ENCODE measurements at regions not wholly inside any gene's neighbourhood (a gene's known extent, or its start where the extent isn't known, plus 50 kb on each side); places are given as distances from the start of the nearest gene placed in this dataset.
A peak's percentile ranks its signal among the peaks of the same experiment; 100 is the strongest.

DNA sequence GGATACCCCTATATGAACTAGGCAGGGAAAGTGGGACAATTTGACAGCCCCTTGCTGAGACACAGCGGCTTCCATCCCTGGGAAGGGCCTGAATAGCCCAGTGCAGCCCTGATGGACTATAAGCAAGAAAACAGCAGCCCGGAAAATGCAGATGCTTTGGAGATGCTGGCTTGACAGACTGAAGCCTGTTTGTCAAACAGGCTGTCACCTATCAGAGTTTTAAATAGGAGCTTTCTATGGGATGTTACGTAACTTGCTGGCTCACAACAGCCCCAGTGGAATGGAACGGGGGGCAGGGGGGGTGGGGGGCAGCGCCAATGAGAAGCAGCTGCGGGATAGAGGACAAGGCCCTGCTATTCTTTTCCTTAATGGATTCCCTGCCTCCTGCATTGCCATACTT is 91.9 kb upstream of the NTM start:
- Histone ChIP-seq H3K27me3 (ENCODE audit: control insufficient read depth in 3 of 3, insufficient read depth in 3 of 3, low read length in 2 of 3) (peaks cover 0 to 3% (median 0%) of the 10 kb centered on the region in 3 donors), H3K9ac (ENCODE audit: insufficient read depth in 1 of 2, low read length in 2 of 2) (no peak overlapping the region), H3K9me3 (ENCODE audit: control insufficient read depth in 4 of 4, insufficient read depth in 3 of 4, low read length in 3 of 4) (peaks cover 0 to 5% (median 0%) of the 10 kb centered on the region in 4 donors), H3K36me3 (ENCODE audit: control insufficient read depth in 4 of 4, insufficient read depth in 4 of 4, low read length in 4 of 4) (no peaks in the 10 kb centered on the region), H3K4me1 (ENCODE audit: control insufficient read depth in 5 of 5, insufficient read depth in 5 of 5, low read length in 5 of 5) (peaks cover 0 to 5% (median 0%) of the 10 kb centered on the region in 5 donors), H3K27ac (ENCODE audit: low read depth in 1 of 2, low read length in 1 of 2) (no peak overlapping the region), H3K4me3 (no peak overlapping the region)
- ATAC-seq (ENCODE audit: insufficient read depth, low FRiP score) (no peak), DNase-seq (peak in 1 of 3 donors; percentile 2)
- TF ChIP-seq, protein P1, sequence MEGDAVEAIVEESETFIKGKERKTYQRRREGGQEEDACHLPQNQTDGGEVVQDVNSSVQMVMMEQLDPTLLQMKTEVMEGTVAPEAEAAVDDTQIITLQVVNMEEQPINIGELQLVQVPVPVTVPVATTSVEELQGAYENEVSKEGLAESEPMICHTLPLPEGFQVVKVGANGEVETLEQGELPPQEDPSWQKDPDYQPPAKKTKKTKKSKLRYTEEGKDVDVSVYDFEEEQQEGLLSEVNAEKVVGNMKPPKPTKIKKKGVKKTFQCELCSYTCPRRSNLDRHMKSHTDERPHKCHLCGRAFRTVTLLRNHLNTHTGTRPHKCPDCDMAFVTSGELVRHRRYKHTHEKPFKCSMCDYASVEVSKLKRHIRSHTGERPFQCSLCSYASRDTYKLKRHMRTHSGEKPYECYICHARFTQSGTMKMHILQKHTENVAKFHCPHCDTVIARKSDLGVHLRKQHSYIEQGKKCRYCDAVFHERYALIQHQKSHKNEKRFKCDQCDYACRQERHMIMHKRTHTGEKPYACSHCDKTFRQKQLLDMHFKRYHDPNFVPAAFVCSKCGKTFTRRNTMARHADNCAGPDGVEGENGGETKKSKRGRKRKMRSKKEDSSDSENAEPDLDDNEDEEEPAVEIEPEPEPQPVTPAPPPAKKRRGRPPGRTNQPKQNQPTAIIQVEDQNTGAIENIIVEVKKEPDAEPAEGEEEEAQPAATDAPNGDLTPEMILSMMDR (IDR thresholded peaks at IDR 0.05; ENCODE audit: control extremely low read depth, extremely low read depth) = no peak
- WGBS, 2 donors = 65 to 81% methylated on average over 6 of the region's 6 CpGs

DNA sequence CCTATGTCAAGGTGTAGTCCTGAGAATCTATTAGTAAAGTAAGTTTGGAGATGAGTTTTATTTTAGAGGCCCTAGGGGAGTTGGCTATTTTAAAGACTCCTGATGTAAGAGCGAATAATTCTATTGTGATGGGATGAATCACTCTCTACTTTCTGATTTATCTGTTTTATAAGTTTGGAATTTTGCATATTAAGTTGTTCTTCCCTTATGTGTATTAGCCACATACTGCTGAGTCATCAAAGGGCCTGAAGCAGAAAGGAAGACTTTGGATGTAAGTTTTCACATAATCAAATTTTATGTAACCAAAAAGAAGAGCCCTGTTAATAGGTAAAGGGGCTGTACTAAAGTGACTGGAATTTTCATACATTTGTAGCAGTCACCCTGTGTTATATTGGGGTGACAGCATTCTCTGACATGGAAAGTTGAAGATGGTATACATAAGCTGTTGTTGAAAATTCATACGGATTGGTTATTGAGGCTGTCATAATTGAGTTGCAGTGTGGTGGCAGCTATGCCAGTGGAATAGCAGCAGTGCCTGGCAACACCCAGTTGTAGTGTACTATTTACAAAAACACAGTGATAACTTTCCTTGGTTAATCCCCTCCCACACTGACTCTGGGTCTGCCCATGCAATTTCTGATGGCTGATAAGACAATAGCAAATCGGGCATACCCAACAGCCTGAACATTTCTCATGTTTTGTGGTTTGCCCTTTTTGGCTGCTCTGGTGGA is 90.6 kb upstream of the NTM start:
- peaks cover 0 to 3% (median 0%) of the 10 kb centered on the region in 3 donors for H3K27me3 ChIP-seq (ENCODE audit: control insufficient read depth in 3 of 3, insufficient read depth in 3 of 3, low read length in 2 of 3)
- DNase-seq (no peak), ATAC-seq (ENCODE audit: insufficient read depth, low FRiP score) (no peak)
- no peaks in the 10 kb centered on the region for H3K4me1 ChIP-seq (ENCODE audit: control insufficient read depth in 5 of 5, insufficient read depth in 5 of 5, low read length in 5 of 5)
- H3K9me3 ChIP-seq (ENCODE audit: control insufficient read depth in 4 of 4, insufficient read depth in 3 of 4, low read length in 3 of 4) = peaks cover 0 to 5% (median 0%) of the 10 kb centered on the region in 4 donors
- WGBS, 2 donors = 87 to 92% methylated on average over 3 of the region's 3 CpGs
- H3K9ac ChIP-seq (ENCODE audit: insufficient read depth in 1 of 2, low read length in 2 of 2) = no peak overlapping the region
- TF ChIP-seq, protein P1 (IDR thresholded peaks at IDR 0.05; ENCODE audit: control extremely low read depth, extremely low read depth) = no peak
- H3K36me3 ChIP-seq (ENCODE audit: control insufficient read depth in 4 of 4, insufficient read depth in 4 of 4, low read length in 4 of 4) = no peaks in the 10 kb centered on the region
- H3K4me3 ChIP-seq = no peak overlapping the region
- H3K27ac ChIP-seq (ENCODE audit: low read depth in 1 of 2, low read length in 1 of 2) = no peak overlapping the region

DNA sequence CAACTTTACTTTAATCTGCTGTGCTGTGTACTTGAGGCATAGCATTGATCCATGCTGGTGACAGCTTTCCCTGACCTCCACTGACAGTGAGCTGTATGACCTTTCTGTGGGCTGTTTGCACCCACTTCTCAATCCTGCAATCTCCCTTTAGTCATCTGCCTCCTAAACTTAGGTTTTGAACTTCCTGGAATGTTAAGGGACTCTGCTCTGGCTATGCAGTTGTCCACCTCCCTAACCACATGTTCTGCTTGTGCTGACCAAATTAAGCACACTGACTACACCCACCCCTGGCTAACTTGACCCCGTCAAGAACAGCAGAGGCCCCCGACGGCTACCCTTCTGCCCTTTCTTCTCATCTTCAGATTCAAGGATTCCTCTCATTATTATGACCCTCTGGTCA is 89.1 kb upstream of the NTM start:
- TF ChIP-seq, protein P1 (IDR thresholded peaks at IDR 0.05; ENCODE audit: control extremely low read depth, extremely low read depth) = no peak
- H3K9ac ChIP-seq (ENCODE audit: insufficient read depth in 1 of 2, low read length in 2 of 2) = no peak overlapping the region
- H3K4me3 ChIP-seq = no peak overlapping the region
- no peaks in the 10 kb centered on the region for H3K4me1 ChIP-seq (ENCODE audit: control insufficient read depth in 5 of 5, insufficient read depth in 5 of 5, low read length in 5 of 5)
- H3K27ac ChIP-seq (ENCODE audit: low read depth in 1 of 2, low read length in 1 of 2) = no peak overlapping the region
- ATAC-seq (ENCODE audit: insufficient read depth, low FRiP score) = no peak
- no peaks in the 10 kb centered on the region for H3K27me3 ChIP-seq (ENCODE audit: control insufficient read depth in 3 of 3, insufficient read depth in 3 of 3, low read length in 2 of 3)
- no peak for DNase-seq
- no peaks in the 10 kb centered on the region for H3K36me3 ChIP-seq (ENCODE audit: control insufficient read depth in 4 of 4, insufficient read depth in 4 of 4, low read length in 4 of 4)
- peaks cover 0 to 5% (median 0%) of the 10 kb centered on the region in 4 donors for H3K9me3 ChIP-seq (ENCODE audit: control insufficient read depth in 4 of 4, insufficient read depth in 3 of 4, low read length in 3 of 4)
- 90 to 98% methylated on average over 3 of the region's 3 CpGs for WGBS, 2 donors
